ENCODE measurements at regions not wholly inside any gene's neighbourhood (a gene's known extent, or its start where the extent isn't known, plus 50 kb on each side); places are given as distances from the start of the nearest gene placed in this dataset.

GRCh38 chr1:220966881-220967611, 87.8 kb downstream of the HLX start:
- TF ChIP-seq, protein P1, sequence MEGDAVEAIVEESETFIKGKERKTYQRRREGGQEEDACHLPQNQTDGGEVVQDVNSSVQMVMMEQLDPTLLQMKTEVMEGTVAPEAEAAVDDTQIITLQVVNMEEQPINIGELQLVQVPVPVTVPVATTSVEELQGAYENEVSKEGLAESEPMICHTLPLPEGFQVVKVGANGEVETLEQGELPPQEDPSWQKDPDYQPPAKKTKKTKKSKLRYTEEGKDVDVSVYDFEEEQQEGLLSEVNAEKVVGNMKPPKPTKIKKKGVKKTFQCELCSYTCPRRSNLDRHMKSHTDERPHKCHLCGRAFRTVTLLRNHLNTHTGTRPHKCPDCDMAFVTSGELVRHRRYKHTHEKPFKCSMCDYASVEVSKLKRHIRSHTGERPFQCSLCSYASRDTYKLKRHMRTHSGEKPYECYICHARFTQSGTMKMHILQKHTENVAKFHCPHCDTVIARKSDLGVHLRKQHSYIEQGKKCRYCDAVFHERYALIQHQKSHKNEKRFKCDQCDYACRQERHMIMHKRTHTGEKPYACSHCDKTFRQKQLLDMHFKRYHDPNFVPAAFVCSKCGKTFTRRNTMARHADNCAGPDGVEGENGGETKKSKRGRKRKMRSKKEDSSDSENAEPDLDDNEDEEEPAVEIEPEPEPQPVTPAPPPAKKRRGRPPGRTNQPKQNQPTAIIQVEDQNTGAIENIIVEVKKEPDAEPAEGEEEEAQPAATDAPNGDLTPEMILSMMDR (IDR thresholded peaks at IDR 0.05; ENCODE audit: low read length): no peak
- TF ChIP-seq EZH2 (IDR thresholded peaks at IDR 0.05; ENCODE audit: borderline replicate concordance, low read length): no peak
